ENCODE measurements at regions not wholly inside any gene's neighbourhood (a gene's known extent, or its start where the extent isn't known, plus 50 kb on each side); places are given as distances from the start of the nearest gene placed in this dataset.
A peak's percentile ranks its signal among the peaks of the same experiment; 100 is the strongest.

DNA sequence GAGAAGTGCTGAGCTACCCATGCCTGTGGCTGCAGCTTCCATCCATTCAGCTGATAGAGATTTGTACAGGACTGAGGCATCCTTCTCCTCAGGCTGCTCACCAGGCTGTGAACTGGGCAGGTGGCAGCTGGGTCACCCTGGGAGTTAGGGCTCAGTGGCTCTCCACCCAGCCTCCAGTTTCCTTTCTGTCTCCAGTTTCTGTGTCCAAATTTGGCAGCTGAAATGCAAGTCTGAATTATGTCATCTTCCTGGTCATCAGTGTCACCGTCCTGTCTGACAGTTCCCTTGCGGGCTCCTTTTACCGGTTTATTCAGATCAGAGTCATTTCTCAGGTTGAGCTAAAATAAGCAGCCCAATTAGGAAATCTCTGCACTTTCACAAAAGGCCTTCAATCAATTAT, 93.3 kb downstream of the EDN1 start:
- DNase-seq (ENCODE audit: low spot score), result no peak

DNA sequence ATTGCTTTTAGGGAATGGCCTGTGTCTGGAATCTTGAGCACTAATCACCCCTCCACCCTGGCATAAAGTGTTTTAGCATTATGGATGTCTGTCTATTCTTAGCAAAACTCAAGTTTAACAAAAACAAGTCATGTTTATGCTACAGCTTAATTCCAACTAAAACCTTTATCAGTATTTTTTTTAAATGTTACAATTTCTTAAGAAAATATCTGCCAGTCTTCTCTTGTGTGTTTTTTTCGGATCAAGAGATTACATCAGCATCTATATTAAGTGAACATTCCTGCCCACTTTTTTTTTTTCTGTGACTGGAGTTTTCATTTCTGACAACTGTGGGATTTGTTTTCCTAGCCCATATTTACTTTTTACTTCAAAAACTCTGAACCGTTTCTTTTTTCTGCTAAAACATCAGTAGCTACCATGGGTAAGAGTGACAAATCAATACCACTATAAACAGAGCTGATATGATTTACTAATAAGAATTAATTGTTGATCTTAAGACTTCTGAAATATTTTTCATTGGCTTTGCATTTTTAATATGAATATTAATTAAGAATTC, 94.3 kb downstream of the EDN1 start:
- no peak for DNase-seq (ENCODE audit: low spot score)

DNA sequence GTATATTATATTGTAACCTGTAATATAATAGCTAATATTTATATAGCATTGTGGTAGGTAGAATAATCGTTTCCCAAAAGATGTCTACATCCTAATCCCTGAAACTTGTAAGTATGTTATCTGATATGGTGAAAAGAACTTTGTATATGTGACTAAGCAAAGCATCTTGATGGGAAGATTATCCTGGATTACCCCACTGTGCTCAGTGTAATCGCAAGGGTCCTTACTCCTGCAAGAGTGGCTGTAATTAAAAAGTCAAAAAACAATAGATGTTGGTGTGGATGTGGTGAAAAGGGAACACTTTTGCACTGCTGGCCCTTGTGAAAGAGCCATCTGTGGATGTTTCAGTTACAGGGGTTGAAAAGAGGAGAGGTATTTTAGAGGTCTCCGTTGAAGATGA, 95.2 kb downstream of the EDN1 start:
- DNase-seq (ENCODE audit: low spot score), result no peak

DNA sequence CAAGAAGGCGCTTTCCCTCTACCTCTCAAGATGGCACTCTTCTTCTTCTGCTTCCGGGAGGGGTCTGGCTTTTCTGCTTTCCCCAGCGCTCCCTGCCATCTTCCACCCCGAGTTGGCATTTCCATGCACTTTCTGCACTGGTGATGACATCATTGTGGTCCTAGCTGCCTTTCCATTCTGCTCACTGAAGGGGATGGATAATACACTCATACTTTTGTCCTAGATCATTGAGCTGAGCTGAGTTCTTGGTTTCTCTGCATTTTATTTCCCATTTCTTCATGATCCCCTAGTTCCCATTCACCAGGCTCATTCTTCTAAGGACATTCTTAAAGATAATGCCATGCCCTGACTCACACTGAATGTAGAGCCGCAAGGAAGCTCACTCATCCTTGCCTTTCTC, 96.7 kb downstream of the EDN1 start:
- DNase-seq (ENCODE audit: low spot score), result no peak

DNA sequence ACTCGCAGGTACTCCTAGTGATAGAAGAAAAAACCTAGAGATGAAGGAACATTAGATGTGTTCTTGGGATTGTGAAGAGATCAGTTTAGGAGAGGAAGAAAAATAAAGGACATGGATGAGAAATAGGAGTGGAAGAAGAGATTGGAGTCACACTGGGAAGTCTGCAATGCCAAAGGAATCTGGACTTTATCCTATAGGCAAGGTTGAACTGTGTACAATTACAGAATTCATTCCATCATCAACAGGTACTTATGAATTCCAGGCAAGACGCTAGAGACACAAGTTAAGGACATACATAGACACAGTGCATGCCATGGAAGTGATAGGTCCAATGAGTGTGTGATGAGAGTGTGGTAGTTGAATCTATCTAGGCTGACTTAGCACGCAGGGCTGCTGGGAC, 101.3 kb downstream of the EDN1 start:
- DNase-seq (ENCODE audit: low spot score), result no peak

DNA sequence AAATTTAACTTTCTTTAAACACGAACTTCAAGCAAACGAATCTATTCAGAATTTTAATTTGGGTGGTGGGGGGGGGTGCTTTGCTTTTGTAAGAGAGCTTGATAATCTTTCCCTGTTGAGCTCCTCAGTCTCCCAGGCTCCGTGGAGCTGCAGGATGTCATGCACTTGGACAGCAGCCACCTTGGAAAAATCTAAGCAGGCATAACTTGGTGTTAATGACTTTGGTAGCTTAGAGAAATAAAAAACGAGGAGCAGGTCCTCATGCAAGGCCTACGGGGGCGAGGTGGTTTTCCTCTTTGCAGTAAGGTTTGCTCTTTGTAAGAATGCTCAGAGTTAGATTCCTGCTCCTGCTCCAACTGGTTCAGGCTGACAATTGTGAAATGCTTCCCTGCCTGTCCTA, 102.3 kb downstream of the EDN1 start:
- DNase-seq (ENCODE audit: low spot score), result no peak

DNA sequence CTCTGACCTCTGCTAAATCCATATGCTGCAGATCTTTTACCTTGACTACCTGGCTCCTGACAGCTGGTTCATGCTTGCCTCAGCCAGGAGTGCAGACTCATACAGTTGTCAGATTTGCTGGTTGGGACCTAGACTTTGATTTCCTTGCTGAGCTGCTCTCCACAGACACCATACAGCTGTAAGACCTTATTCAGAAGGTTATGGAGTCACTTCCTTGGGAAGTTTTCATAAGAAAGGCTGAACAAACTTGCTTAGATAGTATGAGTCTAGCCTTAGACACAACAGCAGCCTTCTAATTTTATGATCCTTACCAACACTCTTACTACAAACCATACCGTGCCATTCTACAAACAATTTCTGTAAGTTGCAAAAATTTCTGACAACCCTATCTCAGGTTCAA, 102.9 kb downstream of the EDN1 start:
- no peak for DNase-seq (ENCODE audit: low spot score)

DNA sequence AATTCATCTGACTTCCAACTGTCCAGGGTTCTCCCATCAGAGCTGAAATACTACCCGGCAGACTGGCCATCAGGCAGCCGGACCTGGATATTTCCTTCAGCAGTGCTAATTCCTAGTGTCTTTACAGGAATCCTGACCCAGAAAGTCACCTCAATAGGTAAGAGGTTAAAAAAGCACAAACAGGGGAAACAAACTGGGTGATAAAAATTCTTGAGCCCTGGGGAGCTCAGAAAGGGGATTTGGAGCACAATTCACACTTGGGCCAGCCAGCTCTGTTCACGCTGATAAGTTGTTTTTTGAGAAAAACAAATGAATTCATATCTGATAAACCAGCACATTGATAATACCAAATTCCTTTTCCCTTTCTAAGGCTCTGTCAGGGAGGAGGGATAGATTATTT, 104.0 kb downstream of the EDN1 start:
- no peak for DNase-seq (ENCODE audit: low spot score)

DNA sequence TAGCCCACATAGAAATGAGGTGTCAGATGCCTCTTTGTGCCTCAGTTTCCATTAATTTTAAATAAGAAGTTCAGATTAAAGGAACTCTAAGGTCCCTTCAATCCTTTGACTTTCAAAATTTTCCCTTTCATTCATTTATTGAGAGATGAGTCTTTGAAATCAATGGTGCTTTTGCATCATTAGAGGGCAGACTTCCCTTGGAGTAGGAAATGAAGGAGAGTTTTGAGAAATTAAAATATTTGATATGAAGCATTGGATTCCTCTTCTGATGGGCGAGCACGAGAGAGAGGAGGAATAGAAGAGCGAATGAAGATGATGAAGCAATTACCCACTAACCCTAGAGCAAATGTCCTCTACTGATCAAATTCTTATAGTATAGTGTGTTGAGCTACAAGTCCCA, 105.7 kb downstream of the EDN1 start:
- DNase-seq (ENCODE audit: low spot score), result no peak

DNA sequence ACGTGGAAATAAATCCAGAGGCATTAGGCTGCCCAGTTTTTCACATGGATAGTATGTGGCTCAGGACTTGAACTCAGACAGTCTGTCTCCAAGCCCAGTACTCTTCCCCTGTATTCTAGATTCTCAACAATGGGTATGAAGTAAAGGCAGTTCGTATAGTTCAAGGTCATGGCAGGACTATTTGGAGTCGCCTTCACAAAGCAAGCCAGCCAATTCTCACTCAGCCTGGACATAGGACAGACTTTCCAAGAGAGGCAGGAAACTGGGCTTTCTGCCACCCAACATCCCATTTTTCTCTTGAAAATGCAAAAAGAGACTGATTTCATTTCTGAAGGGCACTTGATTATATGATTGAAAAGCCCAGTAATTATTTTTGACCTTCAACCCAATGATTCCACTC, 111.0 kb downstream of the EDN1 start:
- DNase-seq (ENCODE audit: low spot score), result no peak

DNA sequence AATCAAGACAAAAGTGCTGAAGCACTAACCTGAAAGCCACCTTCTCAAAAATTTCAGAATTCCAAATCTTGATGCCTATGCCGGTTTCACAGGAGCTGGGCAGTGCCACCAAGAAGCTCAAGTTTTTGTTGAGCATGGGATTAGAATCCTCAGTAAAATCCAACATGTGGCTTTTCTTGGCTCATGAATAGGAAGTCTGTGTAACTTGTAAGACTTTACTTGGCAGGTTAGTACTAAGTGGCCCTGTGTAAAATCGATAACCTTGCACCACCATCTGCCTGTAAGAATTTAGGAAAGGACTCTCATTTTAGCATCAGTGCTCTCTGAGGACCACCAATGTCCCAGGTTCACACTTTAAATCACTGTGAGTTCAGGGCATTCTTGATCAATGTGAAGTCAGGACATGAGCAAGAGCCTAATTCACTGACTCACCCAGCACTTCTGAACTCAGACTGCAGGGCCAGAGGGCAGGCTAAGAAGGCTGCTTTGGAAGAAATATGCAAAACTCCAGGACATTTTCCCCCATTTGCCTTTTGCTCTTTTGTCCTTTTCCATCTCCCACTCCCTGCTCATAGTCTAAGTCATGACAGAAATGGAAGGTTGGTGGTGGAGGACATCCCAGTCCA, 113.2 kb downstream of the EDN1 start:
- DNase-seq (ENCODE audit: low spot score), result no peak

DNA sequence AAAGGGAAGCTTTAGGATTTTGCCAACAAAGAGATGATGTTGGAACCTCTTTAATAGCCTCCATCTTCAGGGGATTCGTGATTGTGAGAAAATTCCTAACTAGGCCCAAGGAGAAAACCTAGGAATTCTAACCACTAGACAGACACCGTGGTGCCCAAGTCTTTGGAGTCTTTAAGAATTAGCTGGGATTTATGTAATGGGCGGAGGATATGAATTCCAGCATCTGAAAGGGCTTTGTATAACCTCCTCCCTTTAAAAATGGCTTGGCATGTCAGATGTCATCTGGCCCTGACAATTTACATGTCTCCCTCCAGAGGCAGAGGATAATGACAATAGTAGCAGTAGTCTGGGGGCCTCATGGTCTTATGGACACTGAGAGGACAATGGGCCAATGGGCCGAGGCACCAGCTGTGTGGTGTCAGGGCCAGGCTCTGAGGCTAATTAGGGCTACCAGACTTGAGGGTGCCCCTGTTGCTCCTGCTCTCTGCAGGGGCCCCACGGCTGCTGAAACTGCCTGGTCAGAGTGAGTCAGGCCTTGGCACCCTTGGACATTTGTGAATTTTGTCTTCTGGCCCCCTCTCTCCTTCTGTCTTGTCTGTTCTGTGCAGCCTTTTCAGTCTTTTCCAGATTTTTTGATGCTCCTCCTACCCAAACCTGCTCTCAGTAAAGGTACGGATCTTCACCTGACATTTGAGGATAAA, 113.9 kb downstream of the EDN1 start:
- DNase-seq (ENCODE audit: low spot score), result no peak

DNA sequence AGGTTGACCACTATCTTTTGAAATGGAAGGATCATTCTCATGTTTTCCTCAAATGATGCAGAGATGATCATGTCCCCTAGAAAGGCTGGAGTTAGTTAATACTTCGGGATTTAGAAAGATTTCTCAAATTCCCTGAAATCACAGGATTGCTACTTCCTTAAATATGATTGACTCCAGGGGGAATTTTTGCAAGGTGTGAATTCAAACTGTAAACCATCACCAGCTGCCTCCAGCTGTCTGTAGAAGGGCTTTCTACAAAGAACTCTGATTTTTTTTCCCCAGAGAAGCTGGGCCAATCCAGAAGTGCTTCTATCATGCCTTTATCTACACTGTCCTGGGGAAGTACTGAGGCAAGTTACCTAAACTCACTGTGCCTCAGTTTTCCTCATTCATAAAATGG, 114.5 kb downstream of the EDN1 start:
- DNase-seq (ENCODE audit: low spot score), result no peak

DNA sequence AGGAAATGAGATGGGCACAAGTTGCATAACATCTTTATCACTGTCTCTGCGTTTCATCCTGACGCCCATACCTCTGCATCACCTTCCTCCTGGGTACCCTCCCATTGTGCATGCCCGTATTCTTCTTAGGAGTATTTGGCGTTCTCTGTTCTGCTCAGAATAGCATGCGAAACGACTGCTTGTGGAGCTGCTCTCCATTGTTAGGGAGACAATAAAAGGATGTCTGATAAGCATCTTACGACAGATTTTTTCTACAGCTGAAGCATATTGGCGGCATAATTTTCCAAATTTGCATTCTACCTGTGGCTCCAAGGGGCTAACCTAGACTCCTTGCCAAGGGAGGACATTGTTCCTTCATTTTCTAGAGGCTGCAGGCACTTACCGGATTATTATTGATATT, 118.6 kb downstream of the EDN1 start:
- DNase-seq (ENCODE audit: low spot score), result no peak

DNA sequence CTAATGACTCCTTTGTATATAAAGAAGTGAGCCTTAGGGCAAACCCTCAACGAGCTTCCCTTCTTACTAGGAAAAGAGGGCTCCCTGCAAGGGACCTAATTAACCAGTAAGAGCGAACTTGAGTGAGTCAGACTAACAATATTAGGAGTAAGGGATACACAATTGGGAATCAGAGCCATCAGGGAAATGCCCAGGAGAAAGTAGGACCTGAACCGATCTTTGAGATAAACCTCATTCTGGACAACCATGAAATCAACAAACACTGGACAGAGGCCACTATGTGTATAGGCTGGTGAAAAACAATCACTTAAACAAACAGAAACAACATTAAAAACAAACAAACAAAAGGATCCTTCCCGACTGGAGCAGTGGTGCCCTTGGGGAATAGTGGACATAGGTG, 120.8 kb downstream of the EDN1 start:
- no peak for DNase-seq (ENCODE audit: low spot score)

DNA sequence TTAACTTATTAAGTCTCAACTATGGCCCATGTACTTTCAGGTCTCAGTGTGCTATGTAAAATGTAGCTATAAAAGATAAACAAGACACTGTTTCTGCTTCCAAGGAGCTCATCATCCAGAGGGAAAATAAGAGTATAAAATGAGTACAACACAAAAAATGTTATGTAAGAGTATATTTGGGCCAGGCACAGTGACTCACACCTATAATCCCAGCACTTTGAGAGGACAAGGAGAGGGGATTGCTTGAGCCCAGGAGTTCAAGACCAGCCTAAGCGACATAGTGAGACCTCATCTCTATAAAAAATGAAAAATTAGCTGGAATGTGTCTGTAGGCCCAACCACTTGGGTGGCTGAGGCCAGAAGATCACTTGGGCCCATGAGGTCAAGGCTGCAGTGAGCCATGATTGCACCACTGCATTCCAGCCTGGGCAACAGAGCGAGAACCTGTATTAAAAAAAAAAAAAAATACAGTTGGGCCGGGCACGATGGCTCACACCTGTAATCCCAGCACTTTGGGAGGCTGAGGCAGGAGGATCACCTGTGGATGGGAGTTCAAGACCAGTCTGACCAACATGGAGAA, 124.0 kb downstream of the EDN1 start:
- DNase-seq (ENCODE audit: low spot score), result no peak

DNA sequence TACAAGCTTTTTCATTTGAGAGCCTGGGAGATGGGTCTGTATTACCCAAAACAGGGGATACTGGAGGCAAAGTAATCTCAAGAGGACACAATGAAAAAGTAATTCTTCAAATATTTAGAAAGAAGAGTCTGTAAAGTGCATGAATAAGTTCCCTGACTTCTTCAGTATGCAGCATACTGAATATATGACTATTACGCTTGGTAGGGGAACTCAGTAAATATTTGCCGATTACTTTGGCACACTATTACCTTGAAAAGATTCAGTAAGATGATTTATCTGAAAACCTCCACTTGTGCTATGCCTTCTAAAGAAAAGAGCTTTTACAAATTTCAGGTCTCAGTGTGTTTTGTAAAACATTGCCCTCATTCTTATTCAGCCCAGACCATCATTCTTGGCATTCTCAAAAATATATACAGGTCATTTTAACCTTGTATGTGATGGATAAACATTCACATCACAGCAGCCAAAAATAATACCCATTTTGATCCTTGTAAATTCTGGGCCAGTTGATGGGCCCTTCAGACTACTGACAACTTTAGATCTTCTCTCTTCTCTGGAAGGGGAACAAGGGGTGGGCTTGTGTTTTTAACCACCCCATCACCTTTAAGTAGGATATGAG, 125.9 kb downstream of the EDN1 start:
- DNase-seq (ENCODE audit: low spot score), result no peak

DNA sequence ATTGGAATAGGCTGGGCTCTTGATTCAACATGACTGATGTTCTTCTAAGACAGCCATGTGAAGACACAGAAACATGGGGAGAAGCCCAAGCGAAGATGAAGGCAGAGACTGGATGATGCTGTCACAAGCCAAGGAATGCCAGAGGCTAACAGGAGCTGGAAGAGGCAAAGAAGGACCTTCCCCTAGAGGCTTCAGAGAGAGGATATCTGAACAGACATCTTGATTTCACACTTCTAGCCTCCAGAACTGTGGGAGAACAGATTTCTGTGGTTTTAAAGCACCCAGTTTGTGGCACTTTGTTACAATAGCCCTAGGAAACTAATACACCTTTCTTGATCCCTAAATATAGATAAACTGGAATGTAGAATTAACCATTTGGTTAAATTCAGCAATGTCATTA, 127.0 kb downstream of the EDN1 start:
- no peak for DNase-seq (ENCODE audit: low spot score)

DNA sequence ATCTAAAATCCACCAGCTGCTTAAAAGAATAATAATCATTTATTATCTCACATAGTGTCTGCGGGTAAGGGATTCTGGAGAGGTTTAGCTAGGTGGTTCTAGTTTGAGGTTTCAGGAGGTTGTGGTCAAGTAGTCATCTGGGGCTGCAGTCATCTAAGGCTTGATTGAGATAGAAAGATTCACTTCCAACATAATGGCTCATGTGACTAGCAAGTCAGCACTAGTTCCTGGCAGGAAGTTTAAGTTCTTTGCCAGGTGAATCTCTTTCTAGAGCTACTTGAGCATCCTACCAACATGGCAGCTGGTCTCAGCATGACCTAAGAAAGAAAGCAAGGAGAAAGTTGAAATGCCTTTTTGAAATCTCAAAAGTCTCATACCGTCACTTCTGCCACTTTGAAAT, 128.8 kb downstream of the EDN1 start:
- DNase-seq (ENCODE audit: low spot score), result no peak

DNA sequence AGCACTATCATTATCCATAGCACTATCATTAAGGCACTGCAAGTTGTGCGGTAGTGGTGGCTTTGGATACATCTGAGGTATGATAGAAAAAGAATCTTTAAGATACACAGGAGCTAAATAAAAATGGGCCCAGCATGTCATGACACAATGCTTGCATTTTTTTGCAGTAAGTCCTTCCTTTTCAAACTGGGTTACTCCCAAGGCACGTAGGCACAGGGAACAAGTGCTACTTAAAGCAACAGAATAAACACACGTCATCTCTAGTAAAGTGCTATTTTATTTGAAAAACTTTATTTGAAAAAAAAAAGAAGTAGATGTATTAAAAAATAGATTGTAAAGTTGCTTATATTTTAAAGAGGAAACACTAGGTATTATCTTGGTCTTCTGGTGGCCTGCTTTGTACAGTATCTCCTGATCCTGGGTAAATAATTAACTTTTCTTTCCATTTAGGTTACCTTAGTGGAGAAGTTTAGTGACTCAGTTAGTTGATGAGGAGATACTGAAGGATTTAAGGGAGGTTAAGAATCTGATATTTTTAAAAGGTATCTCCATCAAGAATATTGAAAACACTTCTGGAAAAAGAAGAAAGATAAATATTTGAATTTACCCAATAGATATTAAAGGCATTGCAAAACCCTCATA, 129.6 kb downstream of the EDN1 start:
- peak; percentile 8 for DNase-seq (ENCODE audit: low spot score)

DNA sequence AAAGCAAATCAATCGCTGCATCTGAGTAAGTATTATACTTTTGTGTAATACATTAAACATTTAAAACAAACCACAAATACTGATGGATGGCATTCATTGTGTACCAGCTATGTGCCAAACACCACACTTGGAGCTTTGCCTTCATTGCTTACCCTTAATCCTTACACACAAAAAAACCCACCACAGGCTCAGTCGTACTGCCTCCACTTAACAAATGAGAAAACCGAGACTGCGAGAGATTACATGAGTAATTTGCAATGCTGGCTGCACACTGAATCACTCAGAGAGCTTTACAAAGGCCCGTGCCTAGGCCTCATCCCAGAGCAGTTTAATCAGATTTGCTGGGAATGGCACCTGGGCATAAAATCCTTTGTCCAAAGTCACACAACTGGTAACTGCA, 130.5 kb downstream of the EDN1 start:
- no peak for DNase-seq (ENCODE audit: low spot score)

DNA sequence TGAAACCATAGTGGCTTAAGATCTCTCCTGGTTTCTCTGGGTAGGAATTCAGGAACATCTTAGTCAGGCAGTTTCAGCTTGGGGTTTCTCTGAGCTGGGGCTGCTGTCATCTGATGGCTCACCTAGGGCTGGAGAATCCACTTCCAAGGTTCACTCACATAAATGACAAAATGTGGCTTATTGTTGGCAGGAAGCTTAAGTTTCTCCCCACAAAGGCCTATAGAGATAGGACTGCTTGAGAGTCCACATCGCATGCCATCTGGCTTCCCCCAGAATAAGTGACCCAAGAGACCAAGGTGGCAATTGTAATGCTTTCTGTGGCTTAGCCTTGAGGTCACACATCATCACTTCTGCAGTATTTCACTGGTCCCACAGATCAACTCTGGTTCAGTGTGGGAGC, 131.4 kb downstream of the EDN1 start:
- no peak for DNase-seq (ENCODE audit: low spot score)

DNA sequence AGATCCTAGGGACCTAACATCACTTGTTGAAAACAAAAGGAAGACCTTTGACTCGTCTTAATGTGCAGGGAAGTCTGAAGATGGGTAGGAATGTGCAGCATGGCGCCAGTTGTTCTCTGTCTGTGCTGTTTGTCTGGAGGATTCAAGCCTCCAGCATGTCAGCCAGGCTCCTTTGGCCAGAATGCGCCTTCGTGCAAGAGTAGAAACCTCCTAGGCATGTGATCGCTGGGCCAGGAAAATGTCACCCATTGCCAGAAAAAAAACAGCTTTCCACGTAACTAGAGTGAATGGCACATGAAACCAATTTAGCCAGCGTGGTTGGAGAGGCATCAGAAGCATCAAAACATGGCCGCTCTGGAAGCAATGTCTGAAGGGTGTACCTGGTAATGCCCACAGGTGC, 132.7 kb downstream of the EDN1 start:
- no peak for DNase-seq (ENCODE audit: low spot score)

All from SW480 (cell line).